HT1080 (cell line): ENCODE measurements at regions not wholly inside any gene's neighbourhood (a gene's known extent, or its start where the extent isn't known, plus 50 kb on each side); places are given as distances from the start of the nearest gene placed in this dataset.
"Not testable (repeated sequence)": the region's sequence is repeated elsewhere in the genome, so short reads cannot be mapped to it uniquely, and the experiment has no call there.

ENCODE experiments used
- DNase-seq: peaks from one replicate; pipeline ENCODE4 v3.0.0-alpha.2; 2015; ENCODE audit warnings: low read depth

DNA sequence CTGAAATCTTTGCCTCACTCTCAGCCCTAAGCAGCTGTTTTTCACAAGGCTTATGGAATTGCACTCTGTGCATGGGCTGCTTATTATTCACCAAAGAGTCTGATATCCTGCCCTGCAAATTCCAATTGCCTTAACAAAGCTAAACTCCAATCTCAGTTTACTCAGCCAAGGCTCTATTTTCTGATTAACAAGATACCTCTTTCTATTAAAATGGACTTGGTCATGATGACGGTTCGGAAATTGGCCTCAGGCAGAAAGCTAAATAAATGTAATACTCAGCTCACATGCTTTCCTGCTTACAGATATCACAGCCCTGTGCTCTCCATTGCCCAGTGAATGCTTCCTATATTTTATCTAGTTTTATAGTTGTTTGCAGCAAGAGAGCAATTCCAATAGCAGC, 1270.8 kb downstream of the PCDH9 start:
- DNase-seq = no peak

DNA sequence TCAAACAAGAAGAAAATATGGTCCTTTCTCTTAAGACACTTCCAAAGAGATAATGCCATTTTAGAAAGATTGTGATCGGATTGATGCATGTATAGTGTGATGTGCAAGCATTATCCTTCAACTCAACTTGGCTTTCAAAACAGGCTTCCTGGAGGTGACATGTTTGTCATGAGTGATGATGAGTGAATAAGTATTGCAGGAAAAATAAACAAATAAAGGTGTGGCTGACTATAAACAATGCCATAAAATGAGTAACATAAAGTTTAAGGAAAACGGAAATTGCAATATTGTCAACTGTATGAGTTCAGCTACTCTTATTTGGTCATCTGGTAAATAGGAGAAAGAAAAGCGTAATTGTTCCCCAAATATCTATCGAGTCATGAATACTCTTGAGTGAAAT, 1283.7 kb downstream of the PCDH9 start:
- no peak for DNase-seq

DNA sequence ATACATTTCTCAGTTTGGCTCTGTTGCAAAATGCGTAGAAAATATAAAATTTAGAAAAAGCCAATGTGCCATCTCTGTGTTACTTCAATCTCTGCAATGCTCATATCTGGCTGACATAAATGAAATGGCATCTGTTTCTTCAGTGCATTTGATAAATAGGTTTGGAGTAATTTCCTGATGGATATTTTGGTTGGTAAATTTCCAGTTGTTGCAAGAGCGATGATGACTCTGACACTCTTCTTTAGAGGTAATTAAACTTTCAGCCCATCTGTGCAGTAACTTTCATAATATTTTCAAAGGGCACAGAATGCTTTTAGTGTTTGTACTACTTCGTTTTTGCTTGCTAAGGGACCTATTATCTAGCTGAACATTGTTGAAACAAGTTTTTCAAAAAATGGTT, 1286.4 kb downstream of the PCDH9 start:
- DNase-seq = no peak

DNA sequence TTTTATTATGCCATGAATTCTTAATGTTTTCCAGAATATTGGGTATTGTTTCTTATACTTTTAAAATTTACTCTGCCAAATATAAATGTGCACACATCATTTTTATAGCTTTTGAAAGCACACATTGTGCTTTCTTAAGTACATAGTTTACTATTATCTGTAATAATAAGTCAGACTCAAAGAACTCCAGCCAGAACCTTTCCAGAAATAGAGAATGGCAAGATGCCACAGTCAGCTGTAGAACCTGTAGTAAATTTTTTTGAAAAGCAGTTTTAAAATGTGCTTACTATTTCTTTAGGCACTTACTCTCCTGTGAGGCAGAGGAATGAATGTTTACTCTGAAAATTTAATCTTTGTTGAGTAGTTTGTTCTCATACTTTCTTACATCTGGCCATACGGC, 1287.1 kb downstream of the PCDH9 start:
- DNase-seq = no peak

DNA sequence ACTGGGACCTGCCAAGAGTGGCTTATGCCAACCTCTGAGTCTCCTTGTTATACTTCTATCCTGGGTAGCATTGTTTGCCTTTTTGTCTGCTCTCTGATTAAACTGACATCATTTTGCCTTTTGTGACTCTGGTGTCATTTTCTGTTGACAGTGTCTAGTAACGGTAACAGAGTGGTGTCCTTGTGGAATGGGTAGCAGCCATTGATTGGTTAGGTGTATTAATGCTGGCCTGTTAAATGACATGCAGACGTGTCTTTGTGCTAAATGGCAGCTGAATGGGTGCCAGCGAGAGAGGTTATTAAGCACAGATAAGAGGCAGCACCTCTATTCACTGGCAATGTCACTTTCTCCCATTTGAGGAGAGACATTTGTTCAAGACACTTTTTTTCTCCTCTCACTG, 1289.4 kb downstream of the PCDH9 start:
- no peak for DNase-seq

DNA sequence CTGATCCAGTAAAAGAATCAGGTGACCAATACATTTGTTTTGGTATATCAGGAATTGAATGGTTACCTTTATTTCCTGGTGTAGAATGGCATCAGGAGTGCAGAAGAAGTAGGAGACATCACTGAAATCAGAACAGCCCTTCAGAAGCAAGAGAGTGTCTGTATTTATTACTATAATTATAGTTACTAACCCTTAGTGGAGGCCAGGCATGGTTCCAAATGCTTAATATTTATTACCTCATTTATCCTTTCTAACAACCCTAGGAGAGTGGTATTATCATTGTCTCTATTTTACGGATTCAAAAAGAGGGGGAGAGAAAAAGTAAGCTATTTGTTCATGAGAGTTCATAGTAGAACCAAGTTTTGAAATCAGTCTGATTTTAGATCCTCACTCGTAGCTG, 1292.9 kb downstream of the PCDH9 start:
- no peak for DNase-seq

DNA sequence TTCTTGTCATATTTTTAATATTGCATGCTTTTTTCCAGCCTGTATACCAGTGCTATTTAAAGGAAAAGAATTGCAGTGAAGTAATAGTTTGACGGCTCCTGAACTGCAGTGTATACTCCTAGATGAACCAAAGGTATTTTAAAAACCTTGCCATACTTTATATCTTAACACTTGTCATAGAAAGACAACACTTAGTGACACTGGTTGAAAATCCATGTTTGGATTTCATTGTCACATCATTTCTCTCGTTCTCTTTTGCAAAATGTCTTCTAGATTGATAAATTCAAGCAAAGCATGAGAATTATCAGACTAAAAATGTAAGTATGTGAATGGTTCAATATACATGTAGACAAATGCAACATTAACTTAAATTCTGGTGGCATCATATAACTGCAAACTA, 1293.9 kb downstream of the PCDH9 start:
- no peak for DNase-seq

DNA sequence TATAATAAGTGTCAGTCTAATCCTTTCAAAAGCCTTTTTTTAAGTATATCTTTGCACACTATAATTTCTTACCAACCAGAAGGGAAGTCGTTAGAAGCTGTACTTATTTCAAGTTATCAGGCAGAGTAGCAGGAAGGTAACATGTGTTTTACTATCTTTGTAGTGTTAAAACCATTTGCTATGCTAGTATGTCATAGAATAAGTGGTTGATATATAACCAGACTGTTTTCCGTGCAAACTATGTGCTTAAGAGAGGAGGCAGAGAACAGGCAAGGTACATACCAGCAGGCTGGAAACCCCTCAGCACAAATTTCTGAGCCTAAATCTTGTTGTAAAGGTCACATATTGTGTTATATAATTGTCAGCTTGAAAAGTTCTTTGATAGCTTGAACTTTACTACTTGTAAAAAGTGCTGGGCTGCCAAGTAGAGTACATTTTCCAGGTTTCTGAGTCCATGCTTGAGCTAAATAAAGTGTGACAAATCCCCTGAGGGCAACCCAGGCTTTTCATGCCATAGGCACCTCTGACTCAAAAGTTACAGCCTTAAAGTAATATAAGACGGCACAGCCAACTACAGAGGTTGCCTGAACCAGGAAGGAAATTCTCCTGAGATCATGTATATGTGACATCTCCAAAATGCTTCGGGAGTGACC, 1297.4 kb downstream of the PCDH9 start:
- DNase-seq = no peak

DNA sequence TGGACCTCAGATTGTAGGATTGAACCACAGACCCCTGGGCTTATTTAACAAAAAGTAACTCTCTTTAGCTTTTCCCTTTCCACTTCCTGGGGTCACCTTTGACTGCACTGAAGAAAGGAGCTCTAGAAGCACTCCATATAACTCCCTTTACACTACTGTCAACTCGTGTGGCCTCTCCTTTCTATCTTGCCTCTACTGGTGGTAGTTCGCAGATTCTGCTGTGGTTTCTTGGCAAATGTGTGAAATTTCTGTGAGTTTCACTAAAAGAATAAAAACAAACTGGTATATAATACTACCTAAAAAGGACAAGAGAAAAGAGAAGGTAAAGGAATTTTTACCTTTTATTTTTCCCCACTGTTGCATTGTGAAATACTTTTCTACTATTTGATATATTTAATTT, 1298.1 kb downstream of the PCDH9 start:
- no peak for DNase-seq

DNA sequence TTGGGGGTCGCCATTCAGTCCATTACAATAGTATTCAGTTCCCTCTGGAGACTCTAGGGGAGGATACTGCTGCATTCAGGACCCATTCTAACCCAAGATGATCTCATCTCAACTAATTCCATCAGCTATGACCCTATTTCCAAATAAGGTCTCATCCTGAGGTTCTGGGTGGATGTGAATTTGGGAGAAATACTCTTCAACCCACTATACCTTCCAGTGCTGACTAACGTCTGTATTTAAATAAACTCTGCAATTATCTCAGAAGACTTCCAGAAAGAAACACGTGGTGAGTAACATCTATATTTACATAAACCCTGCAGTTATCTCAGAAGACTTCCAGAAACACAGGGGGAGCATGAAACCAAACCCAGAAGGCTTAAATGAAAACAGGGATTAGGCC, 1300.7 kb downstream of the PCDH9 start:
- DNase-seq = no peak

DNA sequence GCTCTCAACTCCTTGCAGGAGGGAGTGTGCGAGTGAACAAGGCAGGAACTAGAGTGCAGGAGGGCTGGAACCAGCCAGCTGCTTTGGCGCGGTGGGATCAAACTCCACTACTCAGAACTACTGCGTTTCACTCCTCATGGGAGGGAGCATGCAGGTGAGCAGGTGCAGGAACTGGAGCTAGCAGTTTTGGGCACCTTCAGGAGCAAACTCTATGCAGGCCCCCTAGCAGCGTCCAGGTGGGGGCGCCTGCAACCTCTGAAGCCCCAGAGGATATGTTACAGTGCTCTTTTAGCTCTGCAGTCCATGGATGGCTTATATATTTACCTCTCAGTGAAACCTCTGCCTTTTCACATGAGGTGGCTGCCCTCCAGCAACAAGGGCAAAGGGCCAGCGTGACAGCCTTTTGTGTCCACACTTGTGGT, 1303.4 kb downstream of the PCDH9 start:
- DNase-seq = no peak

DNA sequence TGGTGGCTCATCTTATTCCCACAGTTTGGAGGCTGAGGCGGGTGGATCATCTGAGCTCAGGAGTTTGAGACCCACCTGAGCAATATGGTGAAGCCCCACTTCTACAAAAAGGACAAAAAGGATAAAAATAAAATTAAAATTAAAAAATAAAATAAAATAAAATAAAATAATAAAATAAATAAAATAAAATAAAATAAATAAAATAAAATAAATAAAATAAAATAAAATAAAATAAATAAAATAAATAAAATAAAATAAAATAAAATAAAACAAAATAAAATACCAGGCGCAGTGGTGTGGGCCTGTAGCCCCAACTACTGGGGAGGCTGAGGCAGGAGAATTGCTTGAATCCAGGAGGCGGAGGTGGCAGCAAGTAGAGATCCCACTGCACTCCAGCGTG, 1307.3 kb downstream of the PCDH9 start:
- DNase-seq = not testable (repeated sequence)

DNA sequence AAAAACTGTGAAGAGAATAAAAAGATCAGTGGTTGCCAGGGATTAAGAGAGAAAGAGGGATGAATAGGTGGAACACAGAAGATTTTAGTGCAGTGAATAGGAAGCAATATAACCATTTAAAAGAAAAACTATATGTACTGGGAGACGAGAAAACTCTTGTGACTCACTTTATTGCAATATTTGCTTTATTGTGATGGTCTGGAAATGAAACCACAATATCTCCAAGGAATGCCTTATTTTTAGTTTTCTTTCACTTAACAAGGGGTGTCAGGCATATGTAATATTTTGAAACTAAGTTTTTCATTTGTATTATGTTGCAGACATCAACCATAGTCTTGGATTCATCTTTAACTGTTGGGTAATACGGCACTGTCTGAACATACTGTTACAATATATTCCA, 1308.2 kb downstream of the PCDH9 start:
- DNase-seq = peak; percentile 22

DNA sequence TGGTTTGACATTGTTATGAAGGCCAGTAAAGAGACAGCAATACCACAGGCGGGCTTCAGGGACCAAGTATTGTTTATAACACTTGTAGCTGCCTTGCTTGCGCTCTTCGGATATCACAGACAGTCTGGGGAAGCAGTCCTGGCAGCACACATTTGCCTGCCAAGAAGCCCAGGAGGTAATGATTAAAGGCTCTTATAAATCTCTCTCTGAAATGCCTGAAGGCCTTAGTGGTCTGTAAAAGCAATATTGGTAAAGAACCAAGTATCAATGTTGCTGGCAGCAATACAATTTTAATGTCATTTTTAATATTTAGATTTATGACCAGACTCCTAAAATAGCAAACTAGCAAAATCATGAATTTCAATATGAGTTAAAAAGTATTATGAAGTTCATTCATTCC, 1312.4 kb downstream of the PCDH9 start:
- no peak for DNase-seq

DNA sequence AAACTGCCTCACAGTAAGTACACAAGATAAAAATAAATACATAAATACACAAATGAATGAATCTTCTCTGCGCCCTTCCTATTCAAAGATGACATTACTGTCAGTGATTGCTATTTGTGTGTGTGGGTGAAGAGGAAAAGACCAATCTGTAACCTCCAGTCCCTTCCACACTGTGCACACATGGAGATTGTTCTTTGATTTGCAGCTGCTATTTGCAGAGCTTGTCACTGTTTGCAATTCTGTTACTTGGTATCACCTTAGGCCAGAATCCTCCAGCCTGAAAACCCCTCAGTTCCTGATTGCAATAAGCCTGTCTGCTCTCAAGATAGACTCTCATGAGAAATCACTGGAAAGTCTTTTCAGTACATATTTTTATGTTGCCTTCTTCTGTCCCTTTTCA, 1314.9 kb downstream of the PCDH9 start:
- no peak for DNase-seq

DNA sequence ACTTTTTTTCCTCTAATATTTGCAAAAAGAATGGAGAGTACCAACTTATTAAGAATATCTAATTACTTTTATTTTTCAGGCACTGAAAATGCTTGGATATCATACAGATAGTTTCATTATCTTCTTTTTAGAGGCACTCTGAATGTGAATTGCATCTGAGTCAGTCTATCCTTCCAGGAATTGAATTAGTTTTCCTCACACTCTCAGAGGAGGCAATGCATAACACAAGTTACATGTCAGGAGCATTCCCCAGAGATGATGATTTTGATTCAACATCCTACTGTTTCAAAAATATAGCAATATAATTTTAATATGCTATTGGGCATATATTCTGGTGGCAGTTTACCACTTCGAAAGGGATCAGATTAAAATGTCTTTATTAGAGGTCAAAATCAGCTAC, 1315.4 kb downstream of the PCDH9 start:
- no peak for DNase-seq

DNA sequence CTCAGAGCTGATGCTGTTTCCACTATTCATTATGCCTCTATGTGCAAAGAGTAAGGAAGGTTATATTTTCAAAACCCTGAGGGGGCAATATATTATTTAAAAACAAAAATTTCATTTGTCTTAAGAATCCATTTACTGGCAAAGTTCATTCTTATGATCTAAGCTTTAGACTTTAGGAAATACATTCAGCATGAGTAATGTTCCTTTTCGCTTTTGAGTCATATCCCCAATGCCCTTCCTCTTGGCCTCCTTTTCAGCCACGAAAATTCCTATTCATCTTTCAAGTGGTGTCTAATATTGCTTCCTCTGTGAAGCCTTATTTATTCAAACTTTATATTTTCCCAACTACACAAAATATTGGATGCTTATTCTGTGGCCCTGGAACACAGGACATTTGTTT, 1317.0 kb downstream of the PCDH9 start:
- peak; percentile 85 for DNase-seq

DNA sequence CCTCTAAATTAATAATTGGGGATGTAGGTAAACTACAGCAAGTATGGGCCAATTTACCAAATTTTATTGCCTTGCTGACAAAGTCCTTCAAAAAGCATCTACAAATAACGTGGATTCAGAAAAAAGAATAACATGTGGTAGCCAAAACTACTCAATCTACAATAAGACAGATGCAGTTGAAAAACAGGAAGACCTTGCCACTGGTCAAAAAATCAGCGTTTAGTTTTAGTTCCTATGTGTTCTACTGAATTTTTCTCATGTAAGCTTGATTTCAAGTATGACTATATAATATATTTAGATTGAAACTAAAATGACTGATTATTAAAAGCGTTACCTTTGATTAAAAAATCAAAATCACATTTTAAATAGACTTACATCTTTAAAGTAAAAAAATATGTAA, 1317.6 kb downstream of the PCDH9 start:
- no peak for DNase-seq

DNA sequence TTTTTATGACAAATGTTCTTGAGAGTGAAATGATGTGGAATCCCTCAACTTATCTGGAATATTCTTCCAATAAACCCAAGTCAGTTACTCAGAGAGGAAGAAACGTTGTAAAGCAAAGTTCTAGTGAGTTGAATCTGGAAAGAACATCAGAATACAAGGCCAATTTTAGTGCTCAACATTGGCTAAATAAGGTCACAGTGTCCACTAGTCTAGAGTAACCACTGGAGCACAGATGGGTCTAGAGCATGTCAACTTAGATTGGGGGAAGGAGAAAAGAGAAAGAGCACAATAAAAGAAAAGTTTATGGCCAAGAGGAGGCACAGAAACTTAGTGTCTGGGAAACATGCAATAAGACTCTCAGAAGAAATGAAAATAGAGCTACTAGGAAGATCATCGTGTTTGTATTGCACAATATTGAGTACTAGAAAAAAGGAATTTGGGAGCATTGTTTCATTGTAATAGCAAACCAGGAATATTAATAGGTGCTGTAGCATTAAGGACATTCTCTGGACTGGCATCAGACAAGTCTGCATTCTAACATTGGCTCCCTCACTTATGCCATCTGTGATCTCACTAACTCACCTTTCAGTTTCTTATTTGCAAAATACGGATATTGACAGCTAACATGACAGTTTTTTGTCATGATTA, 1318.5 kb downstream of the PCDH9 start:
- DNase-seq = no peak

DNA sequence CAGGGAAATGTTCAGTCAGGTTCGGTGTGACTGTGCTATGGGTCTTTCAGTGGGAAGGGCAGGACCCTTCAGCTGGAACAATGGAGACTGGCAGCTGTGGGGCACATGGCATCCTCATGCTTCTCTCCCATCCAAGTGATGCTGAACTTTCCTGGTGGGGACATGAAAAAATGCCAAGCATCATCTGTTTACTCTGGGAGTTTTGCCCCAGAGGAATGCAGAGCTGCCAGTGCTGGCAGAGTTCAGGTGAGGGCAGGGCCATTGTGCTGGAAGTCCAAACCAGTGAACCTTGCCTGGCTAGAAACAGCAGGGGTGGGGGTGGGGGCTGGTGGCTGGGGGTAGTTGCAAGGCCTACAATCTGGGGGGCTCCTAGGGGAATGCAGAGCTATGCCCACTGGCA, 1320.6 kb downstream of the PCDH9 start:
- no peak for DNase-seq

DNA sequence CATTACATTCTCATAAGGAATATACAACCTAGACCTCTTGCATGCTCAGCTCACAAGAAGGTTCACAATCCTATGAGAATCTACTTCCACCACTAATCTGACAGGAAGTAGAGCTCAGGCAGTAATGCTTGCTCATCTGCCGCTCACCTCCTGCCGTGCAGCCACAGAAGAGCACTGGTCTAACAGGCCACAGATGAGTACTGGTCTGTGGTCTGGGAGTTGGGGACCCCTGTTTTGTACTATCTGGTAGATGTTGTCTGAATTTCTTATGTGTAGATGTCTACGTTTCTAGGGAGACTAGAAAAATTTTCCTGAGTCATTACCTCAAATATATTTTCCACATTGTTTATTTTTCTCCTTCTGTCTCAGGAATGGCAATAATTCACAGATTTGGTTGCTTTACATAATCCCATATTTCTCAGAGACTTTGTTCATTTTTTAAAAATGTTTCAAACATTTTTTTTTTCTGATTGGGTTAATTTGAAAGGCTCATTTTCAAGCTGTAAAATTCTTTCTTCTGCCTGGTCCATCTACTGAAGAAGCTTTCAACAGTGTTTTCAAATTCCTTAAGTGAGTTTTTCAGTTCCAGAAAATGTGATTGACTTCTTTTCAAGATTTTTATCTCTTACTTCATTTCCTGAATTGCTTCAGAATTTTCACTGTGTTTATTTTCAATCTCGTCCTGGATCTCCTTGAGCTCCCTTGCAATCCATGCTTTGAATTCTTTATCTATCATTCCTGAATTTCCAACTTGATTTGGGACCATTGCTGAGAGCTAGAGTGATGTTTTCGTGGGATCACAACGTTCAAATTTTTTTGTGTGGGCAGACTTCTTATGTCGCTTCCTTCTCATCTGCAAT, 1322.2 kb downstream of the PCDH9 start:
- DNase-seq = peak; percentile 75

DNA sequence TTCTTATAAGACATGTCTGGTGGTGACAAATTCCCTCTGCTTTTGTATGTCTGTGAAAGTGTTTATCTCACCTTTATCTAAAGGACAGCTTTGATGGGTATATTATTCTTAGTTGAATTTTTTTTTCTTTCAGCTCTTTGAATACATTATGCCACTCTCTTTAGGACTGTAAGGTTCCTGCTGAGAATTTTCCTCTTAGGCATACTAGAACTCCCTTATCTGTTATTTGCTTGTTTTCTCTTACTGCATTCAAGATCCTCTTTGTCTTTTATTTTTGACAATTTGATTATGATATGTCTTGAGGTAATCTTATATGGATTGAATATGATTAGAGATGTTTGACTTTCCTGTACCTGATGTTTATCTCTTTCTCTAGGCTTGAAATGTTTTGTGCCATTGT, 1328.4 kb downstream of the PCDH9 start:
- no peak for DNase-seq

DNA sequence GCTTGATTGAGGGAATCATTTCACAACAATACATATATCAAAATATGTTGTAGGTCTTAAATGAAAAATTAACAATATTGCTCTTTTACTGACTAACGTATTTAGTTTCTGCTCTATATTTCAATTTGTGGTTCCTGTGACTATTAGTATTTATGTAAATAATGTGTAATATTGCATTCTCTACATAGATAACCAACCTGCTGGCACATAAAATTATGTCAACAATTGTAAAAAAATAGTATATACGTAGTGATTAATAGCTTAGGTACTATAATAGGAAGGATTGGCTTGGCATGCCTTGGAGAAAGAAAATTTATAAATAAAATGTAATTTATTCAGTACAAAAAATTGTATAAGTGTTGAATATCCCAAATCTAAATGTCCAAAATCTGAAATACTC, 1336.1 kb downstream of the PCDH9 start:
- no peak for DNase-seq
